HEK293 (cell line): ENCODE measurements at regions not wholly inside any gene's neighbourhood (a gene's known extent, or its start where the extent isn't known, plus 50 kb on each side); places are given as distances from the start of the nearest gene placed in this dataset.

Experiments
- REST ChIP-seq: fragments of 450-650 bp; formaldehyde crosslinking; IDR thresholded peaks from 2 replicates; pipeline ENCODE4 v1.5.1; 2016; ENCODE audit warnings: missing biosample characterization, missing genetic modification characterization
- SCRT2 ChIP-seq: fragments of 450-650 bp; formaldehyde crosslinking; IDR thresholded peaks from 2 replicates; pipeline ENCODE4 v1.5.1; 2016; ENCODE audit warnings: missing biosample characterization, missing genetic modification characterization
- ZFP69B ChIP-seq: fragments of 450-650 bp; formaldehyde crosslinking; IDR thresholded peaks from 2 replicates; pipeline ENCODE4 v1.5.1; 2016; ENCODE audit warnings: missing biosample characterization, missing genetic modification characterization
- ZNF747 ChIP-seq: fragments of 450-650 bp; formaldehyde crosslinking; IDR thresholded peaks from 2 replicates; pipeline ENCODE4 v1.5.1; 2016; ENCODE audit warnings: missing biosample characterization, missing genetic modification characterization

DNA sequence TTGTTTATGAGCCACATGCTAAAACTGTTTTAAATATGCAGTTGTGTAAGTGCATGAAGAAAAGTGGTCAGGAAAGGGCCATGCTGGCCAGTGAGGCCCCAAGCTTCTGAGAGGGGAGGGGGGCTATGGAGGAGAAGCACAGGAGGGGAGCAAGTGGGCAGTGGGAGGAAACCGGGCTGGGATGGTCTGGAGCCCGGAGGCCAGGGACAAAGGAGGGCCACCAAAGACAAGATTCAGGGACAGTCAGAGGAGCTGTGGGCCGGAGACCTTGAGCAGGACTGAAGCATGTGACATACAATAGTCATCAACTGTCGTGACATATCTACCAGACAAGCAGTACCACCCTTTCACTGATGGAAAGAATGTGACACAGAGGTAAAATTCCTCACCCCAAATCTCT lies 333.2 kb upstream of the IRX1 start:
- no peak for TF ChIP-seq SCRT2 (tag by site-specific recombination)
- no peak for TF ChIP-seq ZFP69B (tag by site-specific recombination)
- TF ChIP-seq REST (tag by site-specific recombination), result no peak
- no peak for TF ChIP-seq ZNF747 (tag by site-specific recombination)
